A549 (cell line): ENCODE measurements at regions not wholly inside any gene's neighbourhood (a gene's known extent, or its start where the extent isn't known, plus 50 kb on each side); places are given as distances from the start of the nearest gene placed in this dataset.

Experiments
- EP300 ChIP-seq, 2 experiments: fragments of >200 bp; sonication (Bioruptor Twin); formaldehyde crosslinking; IDR thresholded peaks; 2 replicates in 1 of 2; 3 replicates in 1 of 2; pipeline ENCODE4 v1.6.1; 2016 to 2017
- ESRRA ChIP-seq: fragments of 150-350 bp; IDR thresholded peaks from 2 replicates; pipeline ENCODE4 v1.6.1; 2014; ENCODE audit warnings: mild to moderate bottlenecking, low read length, borderline replicate concordance
- MAFK ChIP-seq: fragments of 450-650 bp; IDR thresholded peaks from 2 replicates; pipeline ENCODE4 v1.6.1; 2014; ENCODE audit not compliant: partially characterized antibody
- PHF8 ChIP-seq: fragments of 200-600 bp; sonication (generic); IDR thresholded peaks from 2 replicates; pipeline ENCODE4 v1.6.1; 2016; ENCODE audit warnings: low read depth, mild to moderate bottlenecking, antibody characterized with exemption, moderate library complexity, borderline replicate concordance
- POLR2A ChIP-seq: IDR thresholded peaks from 2 replicates; pipeline ENCODE4 v1.6.1; 2012; ENCODE audit warnings: mild to moderate bottlenecking, low read length
- ZSCAN20 ChIP-seq: fragments of 250-450 bp; sonication (Bioruptor Pico); IDR thresholded peaks from 2 replicates; pipeline ENCODE4 v1.8.0; 2022; ENCODE audit warnings: mild to moderate bottlenecking, moderate library complexity
- TF ChIP-seq, protein P1 (sequence below): fragments of >200 bp; sonication (Bioruptor Twin); formaldehyde crosslinking; IDR thresholded peaks from 3 replicates; pipeline ENCODE4 v1.5.1; 2016
- TF ChIP-seq, protein P2 (sequence below): fragments of 250-450 bp; sonication (Bioruptor Pico); IDR thresholded peaks from 2 replicates; pipeline ENCODE4 v1.5.0; 2021; ENCODE audit warnings: mild to moderate bottlenecking, moderate library complexity, borderline replicate concordance
- TF ChIP-seq, protein P3 (sequence below): IDR thresholded peaks from 2 replicates; pipeline ENCODE4 v1.6.1; 2012

DNA sequence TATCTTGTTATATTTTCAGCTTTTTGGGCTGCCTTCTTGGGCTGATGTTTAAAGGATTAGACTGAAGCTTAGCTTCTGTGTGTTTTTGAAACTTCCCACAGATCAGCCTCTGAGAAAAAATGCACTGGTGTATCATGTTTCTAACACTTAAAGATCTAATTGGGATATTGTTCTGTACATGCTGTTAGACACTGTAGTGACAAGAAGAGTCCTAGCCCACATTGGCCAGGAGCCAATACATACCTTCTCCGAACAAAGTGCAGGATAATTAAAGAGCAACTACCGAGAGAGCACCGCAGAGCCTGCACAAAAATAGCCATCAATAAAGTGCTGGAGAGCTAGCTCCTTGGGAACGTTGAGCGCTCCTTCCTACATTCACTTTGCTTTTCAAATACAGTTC lies 289.4 kb upstream of the SP8 start:
- TF ChIP-seq, protein P1, sequence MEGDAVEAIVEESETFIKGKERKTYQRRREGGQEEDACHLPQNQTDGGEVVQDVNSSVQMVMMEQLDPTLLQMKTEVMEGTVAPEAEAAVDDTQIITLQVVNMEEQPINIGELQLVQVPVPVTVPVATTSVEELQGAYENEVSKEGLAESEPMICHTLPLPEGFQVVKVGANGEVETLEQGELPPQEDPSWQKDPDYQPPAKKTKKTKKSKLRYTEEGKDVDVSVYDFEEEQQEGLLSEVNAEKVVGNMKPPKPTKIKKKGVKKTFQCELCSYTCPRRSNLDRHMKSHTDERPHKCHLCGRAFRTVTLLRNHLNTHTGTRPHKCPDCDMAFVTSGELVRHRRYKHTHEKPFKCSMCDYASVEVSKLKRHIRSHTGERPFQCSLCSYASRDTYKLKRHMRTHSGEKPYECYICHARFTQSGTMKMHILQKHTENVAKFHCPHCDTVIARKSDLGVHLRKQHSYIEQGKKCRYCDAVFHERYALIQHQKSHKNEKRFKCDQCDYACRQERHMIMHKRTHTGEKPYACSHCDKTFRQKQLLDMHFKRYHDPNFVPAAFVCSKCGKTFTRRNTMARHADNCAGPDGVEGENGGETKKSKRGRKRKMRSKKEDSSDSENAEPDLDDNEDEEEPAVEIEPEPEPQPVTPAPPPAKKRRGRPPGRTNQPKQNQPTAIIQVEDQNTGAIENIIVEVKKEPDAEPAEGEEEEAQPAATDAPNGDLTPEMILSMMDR: no peak
- TF ChIP-seq PHF8: no peak
- TF ChIP-seq POLR2A: no peak
- TF ChIP-seq, protein P2, sequence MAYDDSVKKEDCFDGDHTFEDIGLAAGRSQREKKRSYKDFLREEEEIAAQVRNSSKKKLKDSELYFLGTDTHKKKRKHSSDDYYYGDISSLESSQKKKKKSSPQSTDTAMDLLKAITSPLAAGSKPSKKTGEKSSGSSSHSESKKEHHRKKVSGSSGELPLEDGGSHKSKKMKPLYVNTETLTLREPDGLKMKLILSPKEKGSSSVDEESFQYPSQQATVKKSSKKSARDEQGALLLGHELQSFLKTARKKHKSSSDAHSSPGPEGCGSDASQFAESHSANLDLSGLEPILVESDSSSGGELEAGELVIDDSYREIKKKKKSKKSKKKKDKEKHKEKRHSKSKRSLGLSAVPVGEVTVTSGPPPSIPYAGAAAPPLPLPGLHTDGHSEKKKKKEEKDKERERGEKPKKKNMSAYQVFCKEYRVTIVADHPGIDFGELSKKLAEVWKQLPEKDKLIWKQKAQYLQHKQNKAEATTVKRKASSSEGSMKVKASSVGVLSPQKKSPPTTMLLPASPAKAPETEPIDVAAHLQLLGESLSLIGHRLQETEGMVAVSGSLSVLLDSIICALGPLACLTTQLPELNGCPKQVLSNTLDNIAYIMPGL (CRISPR knock-in tag): no peak
- TF ChIP-seq EP300 (IDR thresholded peaks at IDR 0.05): no peak
- TF ChIP-seq ESRRA: no peak
- TF ChIP-seq MAFK: no peak
- TF ChIP-seq ZSCAN20 (CRISPR knock-in tag): no peak
- TF ChIP-seq, protein P3, sequence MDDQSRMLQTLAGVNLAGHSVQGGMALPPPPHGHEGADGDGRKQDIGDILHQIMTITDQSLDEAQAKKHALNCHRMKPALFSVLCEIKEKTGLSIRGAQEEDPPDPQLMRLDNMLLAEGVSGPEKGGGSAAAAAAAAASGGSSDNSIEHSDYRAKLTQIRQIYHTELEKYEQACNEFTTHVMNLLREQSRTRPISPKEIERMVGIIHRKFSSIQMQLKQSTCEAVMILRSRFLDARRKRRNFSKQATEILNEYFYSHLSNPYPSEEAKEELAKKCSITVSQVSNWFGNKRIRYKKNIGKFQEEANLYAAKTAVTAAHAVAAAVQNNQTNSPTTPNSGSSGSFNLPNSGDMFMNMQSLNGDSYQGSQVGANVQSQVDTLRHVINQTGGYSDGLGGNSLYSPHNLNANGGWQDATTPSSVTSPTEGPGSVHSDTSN: no peak
